ENCODE measurements at regions not wholly inside any gene's neighbourhood (a gene's known extent, or its start where the extent isn't known, plus 50 kb on each side); places are given as distances from the start of the nearest gene placed in this dataset.

DNA sequence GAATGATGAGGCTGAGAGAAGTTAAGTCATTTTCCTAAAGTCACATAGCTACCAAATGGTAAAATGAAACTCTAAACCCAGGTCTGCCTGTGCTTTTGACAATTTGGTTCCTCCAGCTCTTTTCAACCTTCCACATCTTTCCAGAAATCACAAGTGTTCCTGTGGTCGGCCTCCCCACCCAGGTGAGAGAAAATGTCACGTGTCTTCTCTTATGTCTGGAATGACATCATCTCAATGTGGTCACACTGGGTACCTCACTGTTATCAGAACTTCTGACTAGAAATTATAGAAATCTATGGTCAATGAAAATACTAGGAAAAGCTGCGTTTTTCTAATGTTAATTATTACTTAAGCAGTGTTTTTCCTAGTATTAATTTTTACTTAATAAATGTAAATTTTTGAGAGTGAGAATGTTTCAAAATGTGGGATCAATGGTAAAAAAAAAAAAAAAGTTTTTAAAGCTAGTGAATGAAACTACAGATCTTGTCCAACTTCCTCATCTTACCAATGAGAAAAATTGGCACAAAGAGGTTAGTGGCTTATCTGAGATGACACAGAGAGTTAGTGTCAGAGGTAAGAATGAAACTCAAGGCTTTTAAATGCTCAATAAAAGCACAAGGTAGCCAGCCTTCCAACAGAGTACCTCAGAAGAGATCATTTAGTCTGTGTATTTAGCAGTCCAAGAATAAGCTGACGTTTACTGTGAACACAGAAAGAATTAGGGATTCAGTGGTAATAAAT lies 228.7 kb upstream of the NR4A3 start:
- TF ChIP-seq GATA2 (IDR thresholded peaks at IDR 0.05; ENCODE audit: low read depth, low read length) (no peak), GATA3 (IDR thresholded peaks at IDR 0.05; ENCODE audit: low read depth, low read length) (no peak)
